H1 (cell line): ENCODE measurements at regions not wholly inside any gene's neighbourhood (a gene's known extent, or its start where the extent isn't known, plus 50 kb on each side); places are given as distances from the start of the nearest gene placed in this dataset.

Experiments
- CBX5 ChIP-seq: fragments of 300-800, 300-1000 bp; sonication (generic); IDR thresholded peaks from 2 replicates; pipeline ENCODE4 v1.7.1; 2016; ENCODE audit warnings: antibody characterized with exemption, low read length, low read depth
- CHD2 ChIP-seq: IDR thresholded peaks from 2 replicates; pipeline ENCODE4 v1.6.1; 2012; ENCODE audit warnings: low read length, improper control_type of control experiment
- HDAC6 ChIP-seq: IDR thresholded peaks from one replicate; pipeline ENCODE4 v1.7.1; 2012; ENCODE audit warnings: low read depth, mild to moderate bottlenecking, inconsistent platforms, low read length, moderate library complexity
- RFX5 ChIP-seq: IDR thresholded peaks from 2 replicates; pipeline ENCODE4 v1.6.1; 2011; ENCODE audit warnings: low read depth, low read length, improper control_type of control experiment, borderline replicate concordance

GRCh38 chr4:17085416-17085815, 187.0 kb upstream of the LDB2 start (continued):
- TF ChIP-seq CBX5, result no peak
- no peak for TF ChIP-seq CHD2
- no peak for TF ChIP-seq HDAC6
- TF ChIP-seq RFX5, result no peak
- TF ChIP-seq, all 59 proteins: peak for 0
